Activated T-helper 17 cell treated with anti-CD3 and anti-CD28 coated beads, Interleukin-2, amount 50 U/mL, for 72 hours (primary cell): ENCODE measurements at regions not wholly inside any gene's neighbourhood (a gene's known extent, or its start where the extent isn't known, plus 50 kb on each side); places are given as distances from the start of the nearest gene placed in this dataset.

Experiments
- ATAC-seq: fragments of 150-1000 bp; cut with Tn5 transposase; replicated peaks from 2 replicates; pipeline ENCODE4 v1.10.0; 2021; ENCODE audit warnings: mild to moderate bottlenecking, moderate library complexity
- H3K27ac Mint-ChIP-seq: one replicate; pipeline ENCODE4 v1.8.0; 2022; ENCODE audit warnings: mixed read lengths
- H3K27me3 Mint-ChIP-seq: one replicate; pipeline ENCODE4 v1.8.0; 2022; ENCODE audit warnings: mixed read lengths
- H3K36me3 Mint-ChIP-seq: one replicate; pipeline ENCODE4 v1.8.0; 2022; ENCODE audit warnings: low read depth, mild to moderate bottlenecking, mixed read lengths
- H3K4me1 Mint-ChIP-seq: one replicate; pipeline ENCODE4 v1.8.0; 2022; ENCODE audit warnings: mixed read lengths
- H3K4me3 Mint-ChIP-seq: one replicate; pipeline ENCODE4 v1.8.0; 2022; ENCODE audit warnings: mild to moderate bottlenecking, mixed read lengths
- H3K9me3 Mint-ChIP-seq: one replicate; pipeline ENCODE4 v1.8.0; 2022; ENCODE audit warnings: mixed read lengths

GRCh38 chr11:13851691-13852090 is 110.8 kb upstream of the SPON1 start:
- H3K36me3 Mint-ChIP-seq = no peaks in the 10 kb centered on the region
- H3K4me3 Mint-ChIP-seq = no peak overlapping the region
- no peaks in the 10 kb centered on the region for H3K9me3 Mint-ChIP-seq

GRCh38 chr11:13852481-13852880 is 110.0 kb upstream of the SPON1 start:
- Mint-ChIP-seq H3K4me3 (no peak overlapping the region), H3K36me3 (no peaks in the 10 kb centered on the region), H3K27me3 (peaks cover 9% of the 10 kb centered on the region), H3K9me3 (no peaks in the 10 kb centered on the region), H3K4me1 (peaks cover 5% of the 10 kb centered on the region), H3K27ac (no peak overlapping the region)
- no peak for ATAC-seq

More at GRCh38 chr11:13851691-13852090, 110.8 kb upstream of the SPON1 start:
- H3K27me3 Mint-ChIP-seq = peaks cover 9% of the 10 kb centered on the region
- no peak for ATAC-seq
- H3K4me1 Mint-ChIP-seq = peaks cover 5% of the 10 kb centered on the region
- no peak overlapping the region for H3K27ac Mint-ChIP-seq

GRCh38 chr11:13857828-13858227 is 104.7 kb upstream of the SPON1 start:
- Mint-ChIP-seq H3K27ac (no peak overlapping the region), H3K27me3 (no peaks in the 10 kb centered on the region), H3K4me1 (peaks cover 8% of the 10 kb centered on the region), H3K4me3 (no peak overlapping the region), H3K36me3 (no peaks in the 10 kb centered on the region), H3K9me3 (peaks cover 4% of the 10 kb centered on the region)
- no peak for ATAC-seq

- Mint-ChIP-seq H3K27me3 (no peaks in the 10 kb centered on the region), H3K4me3 (no peak overlapping the region), H3K4me1 (peaks cover 8% of the 10 kb centered on the region), H3K36me3 (no peaks in the 10 kb centered on the region), H3K27ac (no peak overlapping the region), H3K9me3 (peaks cover 4% of the 10 kb centered on the region)
- no peak for ATAC-seq
Observed at GRCh38 chr11:13859892-13860291, 102.6 kb upstream of the SPON1 start.

- H3K27ac Mint-ChIP-seq = peak overlapping the region; percentile 58
- H3K4me3 Mint-ChIP-seq = no peak overlapping the region
- ATAC-seq = no peak
- peaks cover 8% of the 10 kb centered on the region for H3K4me1 Mint-ChIP-seq
- no peaks in the 10 kb centered on the region for H3K27me3 Mint-ChIP-seq
- peaks cover 4% of the 10 kb centered on the region for H3K9me3 Mint-ChIP-seq
- H3K36me3 Mint-ChIP-seq = no peaks in the 10 kb centered on the region
Observed at GRCh38 chr11:13861411-13861810, 101.1 kb upstream of the SPON1 start.

GRCh38 chr11:13862845-13863392 is 99.6 kb upstream of the SPON1 start:
- no peak for ATAC-seq
- H3K27ac Mint-ChIP-seq = no peak overlapping the region
- peaks cover 4% of the 10 kb centered on the region for H3K9me3 Mint-ChIP-seq
- H3K4me1 Mint-ChIP-seq = peaks cover 8% of the 10 kb centered on the region
- H3K4me3 Mint-ChIP-seq = no peak overlapping the region
- H3K27me3 Mint-ChIP-seq = no peaks in the 10 kb centered on the region
- H3K36me3 Mint-ChIP-seq = no peaks in the 10 kb centered on the region

- H3K9me3 Mint-ChIP-seq = peaks cover 7% of the 10 kb centered on the region
- H3K27me3 Mint-ChIP-seq = no peaks in the 10 kb centered on the region
- no peaks in the 10 kb centered on the region for H3K36me3 Mint-ChIP-seq
- H3K4me1 Mint-ChIP-seq = peaks cover 26% of the 10 kb centered on the region
- H3K27ac Mint-ChIP-seq = peak overlapping the region; percentile 73
- peak; percentile 97 for ATAC-seq
- peak overlapping the region; percentile 34 for H3K4me3 Mint-ChIP-seq
Observed at GRCh38 chr11:13868710-13869397, 93.7 kb upstream of the SPON1 start.

- Mint-ChIP-seq H3K4me3 (peak overlapping the region; percentile 34), H3K4me1 (peaks cover 26% of the 10 kb centered on the region), H3K36me3 (no peaks in the 10 kb centered on the region), H3K27me3 (no peaks in the 10 kb centered on the region), H3K9me3 (peaks cover 7% of the 10 kb centered on the region), H3K27ac (peak overlapping the region; percentile 73)
- peak; percentile 51 for ATAC-seq
Observed at GRCh38 chr11:13869398-13869886, 93.1 kb upstream of the SPON1 start.

- Mint-ChIP-seq H3K27ac (no peak overlapping the region), H3K27me3 (no peaks in the 10 kb centered on the region), H3K4me1 (peaks cover 12% of the 10 kb centered on the region), H3K4me3 (no peak overlapping the region), H3K36me3 (no peaks in the 10 kb centered on the region), H3K9me3 (peaks cover 7% of the 10 kb centered on the region)
- no peak for ATAC-seq
Observed at GRCh38 chr11:13874597-13874996, 87.9 kb upstream of the SPON1 start.

GRCh38 chr11:13875643-13876042 is 86.9 kb upstream of the SPON1 start:
- Mint-ChIP-seq H3K27ac (no peak overlapping the region), H3K27me3 (no peaks in the 10 kb centered on the region), H3K4me1 (peaks cover 9% of the 10 kb centered on the region), H3K9me3 (peaks cover 4% of the 10 kb centered on the region), H3K36me3 (no peaks in the 10 kb centered on the region), H3K4me3 (no peak overlapping the region)
- no peak for ATAC-seq

- Mint-ChIP-seq H3K27ac (no peak overlapping the region), H3K4me1 (peaks cover 8% of the 10 kb centered on the region), H3K9me3 (peaks cover under 1% of the 10 kb centered on the region), H3K4me3 (no peak overlapping the region), H3K27me3 (no peaks in the 10 kb centered on the region), H3K36me3 (no peaks in the 10 kb centered on the region)
- ATAC-seq = no peak
Observed at GRCh38 chr11:13876423-13876822, 86.1 kb upstream of the SPON1 start.

GRCh38 chr11:13878077-13878476 is 84.4 kb upstream of the SPON1 start:
- peaks cover 6% of the 10 kb centered on the region for H3K4me1 Mint-ChIP-seq
- no peak overlapping the region for H3K4me3 Mint-ChIP-seq
- no peaks in the 10 kb centered on the region for H3K27me3 Mint-ChIP-seq
- H3K9me3 Mint-ChIP-seq = no peaks in the 10 kb centered on the region
- no peak overlapping the region for H3K27ac Mint-ChIP-seq
- no peak for ATAC-seq
- H3K36me3 Mint-ChIP-seq = no peaks in the 10 kb centered on the region

GRCh38 chr11:13880634-13881033 is 81.9 kb upstream of the SPON1 start:
- H3K4me1 Mint-ChIP-seq = peaks cover 11% of the 10 kb centered on the region
- no peak overlapping the region for H3K27ac Mint-ChIP-seq
- H3K9me3 Mint-ChIP-seq = no peaks in the 10 kb centered on the region
- ATAC-seq = no peak
- H3K36me3 Mint-ChIP-seq = no peaks in the 10 kb centered on the region
- no peaks in the 10 kb centered on the region for H3K27me3 Mint-ChIP-seq
- H3K4me3 Mint-ChIP-seq = no peak overlapping the region

- no peak overlapping the region for H3K4me3 Mint-ChIP-seq
- H3K9me3 Mint-ChIP-seq = no peaks in the 10 kb centered on the region
- no peak overlapping the region for H3K27ac Mint-ChIP-seq
- no peaks in the 10 kb centered on the region for H3K36me3 Mint-ChIP-seq
- no peak for ATAC-seq
- H3K27me3 Mint-ChIP-seq = no peaks in the 10 kb centered on the region
- peaks cover 11% of the 10 kb centered on the region for H3K4me1 Mint-ChIP-seq
Observed at GRCh38 chr11:13881226-13881905, 81.2 kb upstream of the SPON1 start.

- H3K36me3 Mint-ChIP-seq = no peaks in the 10 kb centered on the region
- peak; percentile 68 for ATAC-seq
Observed at GRCh38 chr11:13883042-13883441, 79.5 kb upstream of the SPON1 start.

More at GRCh38 chr11:13883042-13883441, 79.5 kb upstream of the SPON1 start:
- H3K9me3 Mint-ChIP-seq = peaks cover 4% of the 10 kb centered on the region
- H3K4me3 Mint-ChIP-seq = no peak overlapping the region
- no peak overlapping the region for H3K27ac Mint-ChIP-seq
- no peaks in the 10 kb centered on the region for H3K27me3 Mint-ChIP-seq
- H3K4me1 Mint-ChIP-seq = peaks cover 11% of the 10 kb centered on the region
